OCI-LY1 (cell line): ENCODE measurements at regions not wholly inside any gene's neighbourhood (a gene's known extent, or its start where the extent isn't known, plus 50 kb on each side); places are given as distances from the start of the nearest gene placed in this dataset.

Experiments
- H2AFZ ChIP-seq: fragments of 200-600 bp; sonication (generic), shearing (Covaris generic); 2 replicates; pipeline ENCODE4 v1.6.0; 2014; ENCODE audit warnings: antibody characterized with exemption, mild to moderate bottlenecking, low read length
- H3F3A ChIP-seq: fragments of 200-600 bp; sonication (generic), shearing (Covaris generic); 2 replicates; pipeline ENCODE4 v1.6.0; 2014; ENCODE audit warnings: mild to moderate bottlenecking, antibody characterized with exemption, low read length, moderate library complexity; ENCODE audit not compliant: insufficient read depth
- H3K27ac ChIP-seq: fragments of 200-600 bp; sonication (generic); 2 replicates; pipeline ENCODE4 v1.5.1; 2014; ENCODE audit warnings: low read length, mixed run types, mild to moderate bottlenecking, low read depth; ENCODE audit not compliant: poor library complexity, severe bottlenecking
- H3K27me3 ChIP-seq: fragments of 200-600 bp; sonication (generic); 2 replicates; pipeline ENCODE4 v1.6.0; 2014; ENCODE audit warnings: antibody characterized with exemption, mild to moderate bottlenecking, low read length, moderate library complexity; ENCODE audit not compliant: insufficient read depth
- H3K36me3 ChIP-seq: fragments of 200-600 bp; sonication (generic); 2 replicates; pipeline ENCODE4 v1.6.1; 2014; ENCODE audit warnings: mild to moderate bottlenecking, antibody characterized with exemption, low read length, moderate library complexity, mixed read lengths; ENCODE audit not compliant: insufficient read depth
- H3K4me1 ChIP-seq: fragments of 200-600 bp; sonication (generic); 2 replicates; pipeline ENCODE4 v1.5.1; 2014; ENCODE audit warnings: mild to moderate bottlenecking, low read length, moderate library complexity; ENCODE audit not compliant: insufficient read depth, severe bottlenecking
- H3K4me2 ChIP-seq: fragments of 200-600 bp; sonication (generic), shearing (Covaris generic); 2 replicates; pipeline ENCODE4 v1.6.1; 2014; ENCODE audit warnings: low read length
- H3K4me3 ChIP-seq: fragments of 200-600 bp; sonication (generic); 2 replicates; pipeline ENCODE4 v1.5.1; 2014; ENCODE audit warnings: low read length, low read depth, mild to moderate bottlenecking, mixed read lengths; ENCODE audit not compliant: poor library complexity, severe bottlenecking
- H3K79me2 ChIP-seq: fragments of 200-600 bp; shearing (Covaris generic); 2 replicates; pipeline ENCODE4 v1.6.1; 2016; ENCODE audit warnings: mixed run types, low read length, mixed read lengths; ENCODE audit not compliant: insufficient read depth
- H3K9ac ChIP-seq: fragments of 200-600 bp; sonication (generic), shearing (Covaris generic); 2 replicates; pipeline ENCODE4 v1.6.1; 2014; ENCODE audit warnings: mild to moderate bottlenecking, low read length, mixed read lengths
- H3K9me2 ChIP-seq: fragments of 200-600 bp; sonication (generic), shearing (Covaris generic); 2 replicates; pipeline ENCODE4 v1.6.1; 2014; ENCODE audit warnings: low read depth, mild to moderate bottlenecking, low read length, mixed read lengths
- H3K9me3 ChIP-seq: fragments of 200-600 bp; shearing (Covaris generic); 2 replicates; pipeline ENCODE4 v1.6.1; 2014; ENCODE audit warnings: low read length, mixed read lengths
- H4K20me1 ChIP-seq: fragments of 200-600 bp; sonication (generic), shearing (Covaris generic); 2 replicates; pipeline ENCODE4 v1.6.0; 2016; ENCODE audit warnings: mild to moderate bottlenecking, low read length; ENCODE audit not compliant: insufficient read depth
- EZH2 ChIP-seq: fragments of 200-600 bp; sonication (generic), shearing (Covaris generic); IDR thresholded peaks from 2 replicates; pipeline ENCODE4 v1.8.0; 2017; ENCODE audit warnings: borderline replicate concordance, mixed run types, mild to moderate bottlenecking, antibody characterized with exemption, low read length, moderate library complexity, mixed read lengths
- TF ChIP-seq, protein P1 (sequence below): fragments of 200-600 bp; sonication (generic), shearing (Covaris generic); IDR thresholded peaks from 2 replicates; pipeline ENCODE4 v1.5.1; 2017; ENCODE audit warnings: mild to moderate bottlenecking, antibody characterized with exemption, low read length, moderate library complexity, mixed read lengths

DNA sequence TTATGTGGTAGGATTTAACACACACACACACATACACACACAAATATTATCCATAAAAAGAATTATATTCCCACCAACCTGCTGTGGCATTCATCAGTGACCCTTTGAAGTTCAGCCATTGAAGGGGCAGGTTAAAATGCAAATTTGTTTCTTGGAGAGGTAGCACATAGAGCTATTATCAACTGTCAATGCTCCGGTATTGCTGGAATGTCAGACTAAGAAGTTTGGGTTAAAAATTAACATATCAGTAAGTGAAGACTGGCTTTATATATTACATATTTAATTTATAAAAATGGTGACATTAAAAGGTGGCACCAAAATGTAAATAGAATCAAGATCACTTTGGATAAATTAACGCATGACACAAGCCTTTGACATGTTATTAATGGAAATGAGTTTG lies 207.3 kb downstream of the DAD1 start:
- H3K36me3 ChIP-seq = no peaks in the 10 kb centered on the region
- no peaks in the 10 kb centered on the region for H3K9me2 ChIP-seq
- H3K27ac ChIP-seq = no peak overlapping the region
- H3F3A ChIP-seq = no peaks in the 10 kb centered on the region
- H3K4me3 ChIP-seq = no peak overlapping the region
- H3K4me1 ChIP-seq = peaks cover 41% of the 10 kb centered on the region
- TF ChIP-seq EZH2 = no peak
- TF ChIP-seq, protein P1, sequence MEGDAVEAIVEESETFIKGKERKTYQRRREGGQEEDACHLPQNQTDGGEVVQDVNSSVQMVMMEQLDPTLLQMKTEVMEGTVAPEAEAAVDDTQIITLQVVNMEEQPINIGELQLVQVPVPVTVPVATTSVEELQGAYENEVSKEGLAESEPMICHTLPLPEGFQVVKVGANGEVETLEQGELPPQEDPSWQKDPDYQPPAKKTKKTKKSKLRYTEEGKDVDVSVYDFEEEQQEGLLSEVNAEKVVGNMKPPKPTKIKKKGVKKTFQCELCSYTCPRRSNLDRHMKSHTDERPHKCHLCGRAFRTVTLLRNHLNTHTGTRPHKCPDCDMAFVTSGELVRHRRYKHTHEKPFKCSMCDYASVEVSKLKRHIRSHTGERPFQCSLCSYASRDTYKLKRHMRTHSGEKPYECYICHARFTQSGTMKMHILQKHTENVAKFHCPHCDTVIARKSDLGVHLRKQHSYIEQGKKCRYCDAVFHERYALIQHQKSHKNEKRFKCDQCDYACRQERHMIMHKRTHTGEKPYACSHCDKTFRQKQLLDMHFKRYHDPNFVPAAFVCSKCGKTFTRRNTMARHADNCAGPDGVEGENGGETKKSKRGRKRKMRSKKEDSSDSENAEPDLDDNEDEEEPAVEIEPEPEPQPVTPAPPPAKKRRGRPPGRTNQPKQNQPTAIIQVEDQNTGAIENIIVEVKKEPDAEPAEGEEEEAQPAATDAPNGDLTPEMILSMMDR = no peak
- no peaks in the 10 kb centered on the region for H3K79me2 ChIP-seq
- no peaks in the 10 kb centered on the region for H3K9me3 ChIP-seq
- H3K4me2 ChIP-seq = no peak overlapping the region
- H2AFZ ChIP-seq = no peak overlapping the region
- no peaks in the 10 kb centered on the region for H4K20me1 ChIP-seq
- no peaks in the 10 kb centered on the region for H3K27me3 ChIP-seq
- H3K9ac ChIP-seq = no peak overlapping the region

DNA sequence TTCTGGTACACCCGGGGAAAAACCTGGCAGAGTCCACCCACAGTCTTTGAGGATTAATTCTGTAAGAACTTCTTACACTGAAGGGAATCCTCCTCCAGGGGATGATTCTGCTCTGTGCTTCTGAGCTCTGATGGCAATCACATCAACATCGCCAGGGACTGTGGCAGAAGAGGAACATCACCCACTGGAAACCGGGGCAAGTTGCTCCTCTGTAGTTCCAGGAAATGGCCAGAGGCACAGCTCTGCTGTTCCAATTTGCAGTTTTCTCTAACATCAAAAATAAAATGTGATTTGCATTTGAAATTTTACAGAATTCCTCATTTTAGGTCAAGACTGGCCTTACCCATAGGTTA lies 207.6 kb downstream of the DAD1 start:
- Histone ChIP-seq H3K9me2 (no peaks in the 10 kb centered on the region), H2AFZ (no peak overlapping the region), H3K4me3 (no peak overlapping the region), H3K4me1 (peaks cover 37% of the 10 kb centered on the region), H3K36me3 (no peaks in the 10 kb centered on the region), H4K20me1 (no peaks in the 10 kb centered on the region), H3K4me2 (no peak overlapping the region), H3K79me2 (no peaks in the 10 kb centered on the region), H3F3A (no peaks in the 10 kb centered on the region), H3K9ac (no peak overlapping the region), H3K9me3 (no peaks in the 10 kb centered on the region), H3K27ac (no peak overlapping the region), H3K27me3 (no peaks in the 10 kb centered on the region)
- no peak for TF ChIP-seq EZH2
- TF ChIP-seq, protein P1 = no peak

DNA sequence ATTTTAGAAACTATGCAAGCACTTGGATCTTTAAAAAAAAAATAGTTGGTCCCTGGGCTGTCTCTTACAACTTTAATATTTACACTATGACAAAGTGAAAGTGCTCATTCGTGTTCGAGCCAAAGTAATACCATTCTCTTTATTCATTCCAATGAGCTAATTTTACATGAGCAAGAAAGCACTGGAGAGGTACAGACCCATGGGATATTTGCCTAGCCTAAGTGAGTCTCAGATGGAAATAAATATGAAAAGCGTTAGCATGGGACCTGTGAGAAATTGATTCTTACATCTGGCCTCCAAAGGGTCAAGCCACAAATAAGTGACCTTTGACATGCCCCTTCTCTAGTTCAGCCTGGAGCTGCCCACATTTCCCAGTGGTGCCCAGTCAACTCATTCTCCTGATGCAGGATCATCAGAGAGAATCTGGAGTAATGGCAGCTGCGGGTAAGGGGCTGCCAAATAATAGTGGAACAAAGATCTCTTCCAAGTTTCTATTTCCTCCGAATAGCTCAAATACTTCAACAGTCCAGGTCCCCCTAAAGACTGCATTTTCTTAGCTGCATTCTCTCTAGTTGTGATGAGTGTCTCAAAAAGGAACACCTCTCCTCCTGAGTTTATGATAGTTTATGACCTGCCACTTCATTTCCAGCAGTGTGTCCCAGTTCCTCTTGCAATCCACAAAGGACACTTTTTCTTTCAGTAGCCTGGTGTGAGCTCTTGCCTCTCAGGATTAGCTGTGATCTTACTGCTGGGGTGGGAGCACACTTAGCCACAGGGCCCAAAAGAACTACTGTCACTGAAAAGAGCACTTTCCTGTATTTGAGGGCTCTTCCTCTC lies 208.2 kb downstream of the DAD1 start:
- H3K4me2 ChIP-seq = no peak overlapping the region

More for the DNA sequence above, 208.2 kb downstream of the DAD1 start:
- Histone ChIP-seq H3K36me3 (no peaks in the 10 kb centered on the region), H3K9me3 (no peaks in the 10 kb centered on the region), H3K9me2 (no peaks in the 10 kb centered on the region), H3K4me1 (peaks cover 31% of the 10 kb centered on the region), H3K9ac (no peak overlapping the region), H3K27ac (no peak overlapping the region), H4K20me1 (no peaks in the 10 kb centered on the region), H3K4me3 (no peak overlapping the region), H3K79me2 (no peaks in the 10 kb centered on the region), H3K27me3 (no peaks in the 10 kb centered on the region), H3F3A (no peaks in the 10 kb centered on the region), H2AFZ (no peak overlapping the region)
- TF ChIP-seq, protein P1 = no peak
- no peak for TF ChIP-seq EZH2
